PFSK-1 (cell line): ENCODE measurements at regions not wholly inside any gene's neighbourhood (a gene's known extent, or its start where the extent isn't known, plus 50 kb on each side); places are given as distances from the start of the nearest gene placed in this dataset.

Source experiments
- FOXP2 ChIP-seq: optimal IDR thresholded peaks from 2 replicates; pipeline ENCODE3; 2011; ENCODE audit warnings: borderline replicate concordance, control low read depth, inconsistent platforms; ENCODE audit not compliant: insufficient read depth; ENCODE audit errors: extremely low read length, extremely low read depth
- POLR2AphosphoS5 ChIP-seq: IDR thresholded peaks from 2 replicates; pipeline ENCODE4 v1.6.1; 2012; ENCODE audit warnings: low read depth, mild to moderate bottlenecking, control low read depth, low read length, moderate library complexity
- SIN3A ChIP-seq: IDR thresholded peaks from 2 replicates; pipeline ENCODE4 v1.6.1; 2012; ENCODE audit warnings: mild to moderate bottlenecking, low read length, moderate library complexity, borderline replicate concordance; ENCODE audit not compliant: insufficient read depth
- TAF1 ChIP-seq: IDR thresholded peaks from 2 replicates; pipeline ENCODE4 v1.6.1; 2012; ENCODE audit warnings: low read length, control low read depth, borderline replicate concordance; ENCODE audit not compliant: insufficient read depth

DNA sequence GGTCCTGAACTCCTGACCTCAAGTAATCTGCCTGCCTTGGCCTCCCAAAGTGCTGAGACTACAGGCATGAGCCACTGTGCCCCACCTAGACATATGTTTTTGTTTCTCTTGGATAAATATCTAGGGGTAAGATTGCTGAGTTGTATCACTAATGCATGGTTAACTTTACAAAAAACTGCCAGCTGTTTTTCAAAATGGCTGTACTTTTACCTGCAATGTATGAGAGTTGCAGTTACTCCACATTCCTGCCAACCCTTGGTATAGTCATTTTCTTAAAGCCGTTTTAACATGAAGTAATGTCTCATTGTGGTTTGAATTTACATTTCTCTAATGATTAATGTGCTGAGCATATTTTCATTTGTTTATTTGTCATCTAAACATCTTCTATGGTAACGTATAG lies 289.7 kb downstream of the UTRN start:
- TF ChIP-seq FOXP2: no peak
- no peak for TF ChIP-seq TAF1
- no peak for TF ChIP-seq SIN3A
- no peak for TF ChIP-seq POLR2AphosphoS5
